GM12891 (cell line): ENCODE measurements at regions not wholly inside any gene's neighbourhood (a gene's known extent, or its start where the extent isn't known, plus 50 kb on each side); places are given as distances from the start of the nearest gene placed in this dataset.

Source experiments
- POLR2A ChIP-seq: IDR thresholded peaks from 2 replicates; pipeline ENCODE4 v1.6.1; 2011; ENCODE audit warnings: low read depth, low read length, control low read depth
- POLR2AphosphoS5 ChIP-seq: IDR thresholded peaks from 2 replicates; pipeline ENCODE4 v1.6.1; 2011; ENCODE audit warnings: low read depth, low read length, control low read depth
- POU2F2 ChIP-seq: IDR thresholded peaks from 2 replicates; pipeline ENCODE4 v1.6.1; 2011; ENCODE audit warnings: low read depth, mild to moderate bottlenecking, control low read depth, low read length, moderate library complexity
- TAF1 ChIP-seq: IDR thresholded peaks from 2 replicates; pipeline ENCODE4 v1.6.1; 2011; ENCODE audit warnings: low read depth, low read length, control low read depth

GRCh38 chr3:181052256-181052655 is 62.7 kb upstream of the DNAJC19 start:
- TF ChIP-seq POLR2AphosphoS5 (no peak), TAF1 (no peak), POLR2A (no peak), POU2F2 (no peak)
